Fibroblast of the aortic adventitia (primary cell): ENCODE measurements at regions not wholly inside any gene's neighbourhood (a gene's known extent, or its start where the extent isn't known, plus 50 kb on each side); places are given as distances from the start of the nearest gene placed in this dataset. TPM values are rescaled to one million over a fixed set of nuclear protein-coding genes. Genes with fewer than 3 reads are reported as not detected.

Experiments used
- small RNA-seq: library from RNA; depleted of rRNA; stranded (forward); fragments of <200 nt; gene quantifications from one replicate; pipeline ENCODE3, GENCODE V24; 2012

Small RNA genes in the stretch of these regions (small RNA-seq; reads per million reads assigned to genes)
- gene AC092666.2 = not detected
